Fibroblast of skin of abdomen (primary cell): ENCODE measurements at regions not wholly inside any gene's neighbourhood (a gene's known extent, or its start where the extent isn't known, plus 50 kb on each side); places are given as distances from the start of the nearest gene placed in this dataset.
"Not testable (repeated sequence)": the region's sequence is repeated elsewhere in the genome, so short reads cannot be mapped to it uniquely, and the experiment has no call there.

Experiments
- DNase-seq: peaks from one replicate; pipeline ENCODE4 v3.0.0-alpha.2; 2013

- peak; percentile 54 for DNase-seq
Observed at GRCh38 chr2:174697255-174697654, 67.0 kb downstream of the CHRNA1 start.

DNA sequence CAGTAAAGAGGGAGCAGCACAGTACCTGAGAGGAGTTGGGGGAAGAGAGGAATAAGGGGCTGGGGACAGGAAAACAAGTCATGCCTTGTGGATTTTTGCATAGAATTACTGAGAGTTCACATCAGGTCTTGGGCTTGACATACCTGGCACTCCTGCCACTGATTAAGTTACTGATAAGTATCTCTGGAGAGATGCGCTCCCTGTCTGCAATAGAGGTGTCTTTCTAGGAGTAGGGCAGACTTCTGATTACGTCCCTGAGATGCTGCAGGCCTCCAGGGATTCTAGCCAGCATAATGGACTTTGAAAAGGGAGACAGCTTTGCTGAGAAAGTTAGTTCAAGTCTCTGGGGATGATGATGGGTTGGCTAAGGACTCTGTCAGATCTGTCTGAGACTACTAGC, 69.4 kb downstream of the CHRNA1 start:
- DNase-seq: no peak

- DNase-seq: no peak
Observed at GRCh38 chr2:174694196-174694878, 69.9 kb downstream of the CHRNA1 start.

GRCh38 chr2:174693344-174693743, 70.9 kb downstream of the CHRNA1 start:
- DNase-seq: no peak

DNA sequence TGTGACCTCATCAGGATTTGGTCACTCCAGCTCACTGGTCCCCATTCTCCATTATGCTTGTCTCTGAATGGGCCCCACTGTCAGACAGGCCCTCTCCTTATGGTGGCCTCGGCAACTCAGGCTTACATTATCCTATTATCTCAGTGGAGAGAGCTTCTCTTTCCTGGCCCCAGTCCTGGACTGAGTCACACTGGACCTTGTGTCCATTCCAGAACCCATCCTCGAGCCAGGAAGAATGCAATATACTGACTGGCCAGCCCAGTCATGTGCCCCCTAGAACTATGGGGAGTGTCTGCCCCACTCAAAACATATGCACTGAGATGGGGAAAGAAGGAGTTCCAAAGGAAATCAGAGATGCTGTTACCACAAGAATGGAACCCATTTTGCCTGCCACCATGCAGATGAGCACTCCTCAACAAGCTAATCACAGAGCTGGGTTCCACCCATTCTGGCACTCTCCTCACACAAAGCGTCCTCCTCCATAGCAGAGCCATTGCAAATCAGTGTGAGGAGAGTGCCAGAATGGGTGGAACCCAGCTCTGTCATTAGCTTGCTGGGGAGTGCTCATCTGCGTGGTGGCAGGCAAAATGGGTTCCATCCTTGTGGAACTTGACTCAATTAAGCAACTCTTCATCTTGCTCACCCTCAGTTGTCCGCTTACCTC, 71.9 kb downstream of the CHRNA1 start:
- DNase-seq: no peak

- no peak for DNase-seq
Observed at GRCh38 chr2:174691201-174691779, 73.0 kb downstream of the CHRNA1 start.

DNA sequence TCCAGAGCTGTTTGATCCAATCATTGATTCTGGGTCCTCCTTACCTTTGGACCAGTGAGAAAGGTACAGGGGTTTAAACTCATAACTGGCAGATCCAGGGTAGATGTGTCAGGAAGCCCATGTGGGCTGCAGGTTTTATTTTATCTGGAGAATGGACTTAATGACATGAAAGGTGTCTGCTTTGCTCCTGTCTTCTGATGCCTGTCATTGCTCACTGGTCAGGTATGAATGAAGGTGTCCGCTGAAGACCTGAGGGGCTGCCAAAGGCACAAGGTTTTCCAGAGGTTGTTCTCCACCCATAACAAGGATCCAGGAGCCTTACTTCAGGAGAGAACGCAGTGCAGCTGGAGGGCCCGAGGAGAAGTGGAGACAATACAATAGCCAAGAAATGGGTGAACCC, 74.2 kb downstream of the CHRNA1 start:
- DNase-seq: no peak

- peak; percentile 38 for DNase-seq
Observed at GRCh38 chr2:174688079-174688478, 76.2 kb downstream of the CHRNA1 start.

DNA sequence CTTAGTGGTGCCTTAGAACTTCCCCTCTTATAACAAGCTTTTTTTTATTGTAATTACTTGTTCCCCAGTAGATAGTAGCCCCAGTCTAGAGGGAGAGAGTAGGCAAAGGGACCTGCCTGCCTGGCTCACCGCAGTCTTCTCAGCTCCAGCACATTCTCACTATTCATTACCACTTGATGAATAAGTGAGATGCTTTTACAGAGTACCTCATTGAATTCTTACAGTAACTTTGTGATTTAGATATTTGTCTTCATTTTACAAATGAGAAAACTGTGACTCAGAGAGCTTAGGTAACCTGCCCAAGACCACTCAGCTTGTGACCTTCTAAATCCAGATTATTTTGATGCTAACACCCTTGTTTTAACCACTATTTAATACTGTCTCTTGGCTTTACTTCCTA, 77.8 kb downstream of the CHRNA1 start:
- no peak for DNase-seq

GRCh38 chr2:174683392-174683759, 80.9 kb downstream of the CHRNA1 start:
- DNase-seq: peak; percentile 67

DNA sequence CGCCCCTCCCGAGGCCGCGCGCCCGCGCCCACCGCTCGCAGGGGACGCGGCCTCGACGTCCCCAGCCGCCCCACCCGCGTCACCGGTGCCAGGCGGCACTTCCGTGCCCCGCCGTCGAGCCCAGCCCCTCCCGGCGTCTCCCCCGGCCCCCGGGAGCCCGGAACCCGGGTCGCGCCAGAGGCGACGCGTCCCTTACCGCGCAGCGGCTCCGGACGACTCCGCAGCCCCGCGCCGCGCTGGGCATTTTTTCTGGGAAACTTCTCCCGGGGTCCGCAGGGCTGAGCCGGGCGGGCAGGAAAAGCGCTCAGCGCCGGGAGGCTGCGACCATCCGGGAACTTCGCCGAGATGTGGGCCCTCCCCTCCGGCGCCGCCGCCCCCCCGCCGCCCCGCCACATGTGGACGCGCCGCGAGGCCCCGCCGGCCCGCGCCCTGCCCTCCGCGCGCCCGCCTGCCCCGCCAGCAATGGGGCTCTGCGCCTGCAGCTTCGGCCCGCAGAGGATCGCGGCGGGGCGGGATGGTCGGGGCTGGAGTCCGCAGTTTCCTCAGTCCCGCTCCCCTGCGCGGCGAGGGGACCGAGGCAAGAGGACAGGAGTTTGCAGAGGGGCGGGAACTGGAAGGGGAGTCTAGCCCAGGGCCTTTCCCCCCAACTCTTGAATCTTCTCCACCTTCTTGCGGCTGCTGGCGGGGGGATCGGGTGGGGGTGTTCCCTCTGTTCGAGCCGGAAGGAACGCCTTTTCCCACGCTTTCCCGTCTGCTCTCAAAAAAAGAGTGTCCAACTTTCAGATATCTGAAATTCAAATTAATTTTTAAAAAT, 81.5 kb downstream of the CHRNA1 start:
- DNase-seq: peak; percentile 78

DNA sequence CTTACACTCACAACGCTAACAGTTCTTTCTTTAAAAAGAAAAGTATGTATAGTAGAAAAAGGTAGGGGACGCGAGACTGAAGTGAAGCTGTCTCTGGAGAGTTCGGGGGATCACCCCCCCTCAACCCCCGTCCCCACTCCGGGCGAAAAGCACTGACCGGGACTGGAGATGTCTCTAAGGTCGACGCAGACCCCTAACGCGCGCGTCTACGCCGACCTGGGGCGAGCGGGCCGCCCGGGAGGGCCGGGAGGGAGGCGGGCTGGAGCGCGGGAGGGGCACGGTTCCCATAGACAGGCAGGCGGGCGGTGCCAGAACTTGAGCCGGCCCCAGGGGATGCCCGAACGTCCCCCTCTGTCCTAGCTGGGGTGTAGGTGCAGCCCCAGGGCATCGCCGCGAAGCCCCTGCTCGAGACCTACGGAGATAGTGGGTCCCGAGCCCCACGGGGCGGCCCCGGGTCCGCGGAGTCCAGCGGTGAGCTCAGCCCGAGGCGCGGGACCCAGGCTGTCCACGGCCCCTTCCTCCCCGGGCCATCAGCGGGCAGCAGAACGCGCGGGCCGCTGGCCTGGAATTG, 82.2 kb downstream of the CHRNA1 start:
- peak; percentile 26 for DNase-seq

DNA sequence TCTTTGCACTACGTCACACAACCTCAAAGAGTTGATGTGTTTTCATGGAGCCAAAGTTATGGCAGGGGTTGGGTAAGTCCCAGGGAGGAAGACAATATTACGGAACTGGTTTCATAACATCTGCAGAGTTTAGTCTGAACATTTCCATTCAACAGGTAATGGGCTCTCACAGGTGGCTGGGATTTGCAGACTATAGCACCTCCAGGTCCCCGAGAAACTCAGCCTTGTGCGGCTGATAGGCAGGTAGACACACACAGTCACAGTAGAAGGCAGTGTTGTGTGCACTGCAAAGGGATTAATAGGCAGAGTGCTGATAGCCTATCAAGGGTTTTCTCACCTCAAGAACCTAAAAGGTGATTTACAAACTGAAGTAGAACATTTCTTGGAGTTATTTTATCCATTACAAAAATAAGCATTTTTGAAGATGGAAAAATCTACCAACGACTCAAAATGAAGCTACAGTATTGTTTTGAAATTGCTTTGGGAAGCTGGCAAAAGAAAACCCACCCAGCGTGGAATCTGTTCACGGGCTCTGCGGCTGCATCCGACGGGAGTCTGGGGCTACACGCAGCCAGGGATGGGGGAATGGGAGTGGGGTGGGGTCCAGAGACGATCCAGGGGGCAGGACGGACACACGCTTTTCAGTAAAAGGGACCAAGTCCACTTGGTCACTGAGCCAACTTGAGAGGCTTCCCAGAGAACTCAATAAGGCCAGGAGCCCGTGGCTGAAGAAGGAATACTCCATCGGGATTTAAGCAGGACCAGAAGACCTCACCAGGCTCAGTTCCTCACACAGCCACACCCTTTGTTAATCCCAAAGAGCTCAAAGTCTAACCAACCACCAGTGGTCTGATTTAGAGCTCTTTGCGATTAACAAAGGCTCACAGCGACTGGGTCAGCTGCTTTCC, 82.9 kb downstream of the CHRNA1 start:
- peak; percentile 43 for DNase-seq

- no peak for DNase-seq
Observed at GRCh38 chr2:174680221-174680620, 82.6 kb upstream of the WIPF1 start.

- no peak for DNase-seq
Observed at GRCh38 chr2:174678395-174678794, 80.8 kb upstream of the WIPF1 start.

DNA sequence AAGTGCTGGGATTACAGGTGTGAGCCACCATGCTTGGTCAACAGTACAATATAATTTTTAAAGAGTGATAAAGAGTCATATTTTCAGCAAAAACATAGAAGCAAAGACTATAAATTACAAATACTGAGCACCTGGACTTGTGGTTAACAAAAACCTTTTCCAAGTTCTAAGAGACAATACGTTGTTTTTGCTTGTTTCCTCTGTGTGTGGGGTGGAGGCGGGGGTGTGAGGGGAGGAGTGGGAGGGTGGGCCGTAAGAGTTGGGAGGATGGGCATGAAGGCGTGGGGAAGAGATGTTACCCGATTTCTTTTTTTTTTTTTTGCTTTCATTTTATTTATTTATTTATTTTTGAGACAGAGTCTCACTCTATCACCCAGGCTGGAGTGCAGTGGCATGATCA, 78.0 kb upstream of the WIPF1 start:
- DNase-seq: no peak

GRCh38 chr2:174673876-174674275, 76.3 kb upstream of the WIPF1 start:
- DNase-seq: peak; percentile 90

GRCh38 chr2:174673440-174673839, 75.8 kb upstream of the WIPF1 start:
- no peak for DNase-seq

- not testable (repeated sequence) for DNase-seq
Observed at GRCh38 chr2:174671532-174671931, 73.9 kb upstream of the WIPF1 start.

DNA sequence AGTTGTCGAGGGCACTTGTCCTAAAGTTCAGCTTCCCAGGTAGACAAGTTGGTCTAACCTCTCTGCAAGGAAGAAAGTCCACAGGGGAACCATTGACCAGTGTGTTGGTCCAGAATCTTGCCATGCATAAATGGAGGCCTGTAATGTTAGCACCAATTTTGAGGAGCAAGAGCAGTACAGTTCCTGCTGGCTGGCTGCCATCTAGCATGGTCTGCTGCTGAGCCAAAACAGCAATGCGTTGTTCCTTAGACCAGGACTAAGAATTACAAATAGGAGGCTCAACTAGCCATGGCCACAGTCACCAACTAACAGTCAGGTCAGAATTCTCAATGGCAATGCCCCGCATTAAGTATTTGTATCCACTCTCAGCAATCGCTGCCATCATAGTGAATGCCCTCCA, 72.8 kb upstream of the WIPF1 start:
- no peak for DNase-seq

GRCh38 chr2:174669336-174669735, 71.7 kb upstream of the WIPF1 start:
- no peak for DNase-seq

DNA sequence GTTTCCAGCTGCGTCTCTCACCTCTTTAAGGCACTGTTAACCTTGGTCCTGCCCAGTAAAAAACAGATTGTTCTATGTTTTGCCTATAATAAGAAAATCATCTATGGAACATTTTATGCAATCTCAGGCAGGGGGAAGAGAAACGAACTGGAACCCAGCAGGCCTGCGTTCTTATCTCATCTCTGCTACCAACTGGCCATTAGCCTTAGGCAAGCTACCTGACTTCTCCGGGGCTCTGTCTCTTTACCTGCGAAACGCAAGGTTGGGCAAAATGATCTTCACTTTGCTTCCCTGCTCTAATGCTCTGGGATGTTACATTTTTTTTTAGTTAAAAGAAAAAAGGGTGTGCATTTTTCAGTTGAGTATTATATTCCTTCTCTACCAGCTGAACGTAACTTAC, 70.5 kb upstream of the WIPF1 start:
- no peak for DNase-seq
